ENCODE measurements at regions not wholly inside any gene's neighbourhood (a gene's known extent, or its start where the extent isn't known, plus 50 kb on each side); places are given as distances from the start of the nearest gene placed in this dataset.
A peak's percentile ranks its signal among the peaks of the same experiment; 100 is the strongest.

- H3K27ac ChIP-seq = no peak overlapping the region
- TF ChIP-seq CTCF (conservative IDR thresholded peaks at IDR 0.05) (no peak), ZFX (IDR thresholded peaks at IDR 0.05) (no peak)
Observed at GRCh38 chr18:50475538-50476193, 84.2 kb upstream of the MAPK4 start.

- H3K27ac ChIP-seq = no peak overlapping the region
- TF ChIP-seq CTCF (conservative IDR thresholded peaks at IDR 0.05) (no peak), ZFX (IDR thresholded peaks at IDR 0.05) (no peak)
Observed at GRCh38 chr18:50492097-50492496, 67.8 kb upstream of the MAPK4 start.

- no peak overlapping the region for H3K27ac ChIP-seq
- no peak for TF ChIP-seq CTCF (conservative IDR thresholded peaks at IDR 0.05)
- TF ChIP-seq ZFX (IDR thresholded peaks at IDR 0.05) = no peak
Observed at GRCh38 chr18:50494569-50494968, 65.3 kb upstream of the MAPK4 start.

- H3K27ac ChIP-seq = no peak overlapping the region
- TF ChIP-seq CTCF (conservative IDR thresholded peaks at IDR 0.05) = no peak
- no peak for TF ChIP-seq ZFX (IDR thresholded peaks at IDR 0.05)
Observed at GRCh38 chr18:50506362-50506761, 53.5 kb upstream of the MAPK4 start.

- TF ChIP-seq ZFX (IDR thresholded peaks at IDR 0.05) (no peak), CTCF (conservative IDR thresholded peaks at IDR 0.05) (peak; percentile 82)
- no peak overlapping the region for H3K27ac ChIP-seq
Observed at GRCh38 chr18:50507120-50507590, 52.7 kb upstream of the MAPK4 start.

GRCh38 chr18:50508228-50508627 is 51.7 kb upstream of the MAPK4 start:
- H3K27ac ChIP-seq = no peak overlapping the region
- TF ChIP-seq CTCF (conservative IDR thresholded peaks at IDR 0.05) (no peak), ZFX (IDR thresholded peaks at IDR 0.05) (no peak)

- H3K27ac ChIP-seq = no peak overlapping the region
- no peak for TF ChIP-seq CTCF (conservative IDR thresholded peaks at IDR 0.05)
- TF ChIP-seq ZFX (IDR thresholded peaks at IDR 0.05) = no peak
Observed at GRCh38 chr18:50509012-50509411, 50.9 kb upstream of the MAPK4 start.
